Calu3 (cell line): ENCODE measurements at regions not wholly inside any gene's neighbourhood (a gene's known extent, or its start where the extent isn't known, plus 50 kb on each side); places are given as distances from the start of the nearest gene placed in this dataset.

Experiments
- BruUV-seq: library from RNA; stranded (reverse); fragments of 400-500 nt; replicated peaks from 2 replicates; lab custom pipeline; 2021; lab: Mats Ljungman, UMichigan
- CTCF ChIA-PET: fragments of 300-600 bp; sonication (Branson Sonifier 250); formaldehyde crosslinking; loops from one replicate; lab custom pipeline; 2022; ENCODE audit warnings: antibody characterized with exemption; lab: Charles Lee
- DNase-seq: peaks from one replicate; pipeline ENCODE4 v3.0.0; 2022
- H3K27ac Mint-ChIP-seq: one replicate; pipeline ENCODE4 v1.8.0; 2022; ENCODE audit warnings: mixed read lengths; ENCODE audit not compliant: unreplicated experiment
- H3K27me3 Mint-ChIP-seq: one replicate; pipeline ENCODE4 v1.8.0; 2022; ENCODE audit warnings: mixed read lengths; ENCODE audit not compliant: unreplicated experiment
- H3K36me3 Mint-ChIP-seq: one replicate; pipeline ENCODE4 v1.8.0; 2022; ENCODE audit warnings: mild to moderate bottlenecking, moderate library complexity, mixed read lengths; ENCODE audit not compliant: insufficient read depth, unreplicated experiment
- H3K4me1 Mint-ChIP-seq: one replicate; pipeline ENCODE4 v1.8.0; 2022; ENCODE audit warnings: mild to moderate bottlenecking, low read depth, mixed read lengths; ENCODE audit not compliant: unreplicated experiment
- H3K4me3 Mint-ChIP-seq: one replicate; pipeline ENCODE4 v1.8.0; 2022; ENCODE audit warnings: mild to moderate bottlenecking, low read depth, moderate library complexity, mixed read lengths; ENCODE audit not compliant: unreplicated experiment
- H3K9me3 Mint-ChIP-seq: one replicate; pipeline ENCODE4 v1.8.0; 2022; ENCODE audit warnings: low read depth, mixed read lengths; ENCODE audit not compliant: unreplicated experiment
- intact Hi-C: fragments of 100-400 bp; cut with micrococcal nuclease; formaldehyde crosslinking; loops from one replicate; pipeline ENCODE4 v1.10.0; 2022; ENCODE audit not compliant: unreplicated experiment
- TF ChIP-seq, protein P1 (sequence below): fragments of 200-600 bp; IDR thresholded peaks from one replicate; pipeline ENCODE4 v1.8.0; 2022; ENCODE audit warnings: antibody characterized with exemption; ENCODE audit not compliant: unreplicated experiment

- Mint-ChIP-seq H3K4me3 (no peak overlapping the region), H3K4me1 (no peaks in the 10 kb centered on the region), H3K9me3 (peaks cover 14% of the 10 kb centered on the region), H3K27ac (no peak overlapping the region), H3K36me3 (no peaks in the 10 kb centered on the region), H3K27me3 (no peaks in the 10 kb centered on the region)
- CTCF ChIA-PET: no interaction called here
- TF ChIP-seq, protein P1, sequence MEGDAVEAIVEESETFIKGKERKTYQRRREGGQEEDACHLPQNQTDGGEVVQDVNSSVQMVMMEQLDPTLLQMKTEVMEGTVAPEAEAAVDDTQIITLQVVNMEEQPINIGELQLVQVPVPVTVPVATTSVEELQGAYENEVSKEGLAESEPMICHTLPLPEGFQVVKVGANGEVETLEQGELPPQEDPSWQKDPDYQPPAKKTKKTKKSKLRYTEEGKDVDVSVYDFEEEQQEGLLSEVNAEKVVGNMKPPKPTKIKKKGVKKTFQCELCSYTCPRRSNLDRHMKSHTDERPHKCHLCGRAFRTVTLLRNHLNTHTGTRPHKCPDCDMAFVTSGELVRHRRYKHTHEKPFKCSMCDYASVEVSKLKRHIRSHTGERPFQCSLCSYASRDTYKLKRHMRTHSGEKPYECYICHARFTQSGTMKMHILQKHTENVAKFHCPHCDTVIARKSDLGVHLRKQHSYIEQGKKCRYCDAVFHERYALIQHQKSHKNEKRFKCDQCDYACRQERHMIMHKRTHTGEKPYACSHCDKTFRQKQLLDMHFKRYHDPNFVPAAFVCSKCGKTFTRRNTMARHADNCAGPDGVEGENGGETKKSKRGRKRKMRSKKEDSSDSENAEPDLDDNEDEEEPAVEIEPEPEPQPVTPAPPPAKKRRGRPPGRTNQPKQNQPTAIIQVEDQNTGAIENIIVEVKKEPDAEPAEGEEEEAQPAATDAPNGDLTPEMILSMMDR: no peak
- intact Hi-C loops: no loop called here
- no TSS peak for BruUV-seq
- DNase-seq: no peak
Observed at GRCh38 chr18:40925071-40925541, 1029.9 kb upstream of the PIK3C3 start.

- H3K27me3 Mint-ChIP-seq: no peaks in the 10 kb centered on the region
- no peak overlapping the region for H3K4me3 Mint-ChIP-seq
- no peak overlapping the region for H3K27ac Mint-ChIP-seq
- DNase-seq: no peak
- peaks cover 11% of the 10 kb centered on the region for H3K9me3 Mint-ChIP-seq
- intact Hi-C loops: no loop called here
- BruUV-seq: no TSS peak
- CTCF ChIA-PET: interaction anchor here (0.6 kb wide), 1 partner anchor 48 kb away, joined by 3 read pairs; no protein-coding TSS in a partner anchor
- H3K36me3 Mint-ChIP-seq: no peaks in the 10 kb centered on the region
- no peaks in the 10 kb centered on the region for H3K4me1 Mint-ChIP-seq
- TF ChIP-seq, protein P1: no peak
Observed at GRCh38 chr18:40921845-40922629, 1033.0 kb upstream of the PIK3C3 start.

- TF ChIP-seq, protein P1: no peak
- H3K4me3 Mint-ChIP-seq: no peak overlapping the region
- H3K9me3 Mint-ChIP-seq: peaks cover 4% of the 10 kb centered on the region
- H3K27me3 Mint-ChIP-seq: no peaks in the 10 kb centered on the region
- H3K27ac Mint-ChIP-seq: no peak overlapping the region
- no peaks in the 10 kb centered on the region for H3K4me1 Mint-ChIP-seq
- no TSS peak for BruUV-seq
- DNase-seq: no peak
- H3K36me3 Mint-ChIP-seq: no peaks in the 10 kb centered on the region
- CTCF ChIA-PET: no interaction called here
- intact Hi-C loops: no loop called here
Observed at GRCh38 chr18:40917056-40917455, 1038.0 kb upstream of the PIK3C3 start.

DNA sequence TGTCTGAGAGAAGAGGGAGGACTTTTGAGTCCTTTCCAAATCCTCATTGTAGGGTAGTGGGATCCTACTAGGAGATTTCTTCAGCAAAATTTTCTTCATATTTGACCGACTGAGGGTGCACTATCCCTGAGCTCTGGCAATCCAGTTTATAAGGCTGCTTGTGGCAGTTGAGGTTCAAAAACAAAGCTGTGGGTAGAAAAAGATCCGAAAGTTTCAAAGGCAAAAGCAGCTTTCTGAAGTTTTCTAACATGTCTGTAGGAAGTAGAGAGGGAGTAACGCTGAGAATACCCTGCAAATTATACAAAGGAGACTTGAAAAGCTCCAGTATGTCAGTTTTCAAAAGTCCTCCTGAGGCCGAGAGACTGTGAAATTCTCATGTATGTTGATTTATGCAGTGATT lies 1039.3 kb upstream of the PIK3C3 start:
- H3K27ac Mint-ChIP-seq: no peak overlapping the region
- CTCF ChIA-PET: no interaction called here
- intact Hi-C loops: no loop called here
- no peak overlapping the region for H3K4me3 Mint-ChIP-seq
- no peaks in the 10 kb centered on the region for H3K36me3 Mint-ChIP-seq
- no peaks in the 10 kb centered on the region for H3K27me3 Mint-ChIP-seq
- BruUV-seq: no TSS peak
- peaks cover 4% of the 10 kb centered on the region for H3K9me3 Mint-ChIP-seq
- no peaks in the 10 kb centered on the region for H3K4me1 Mint-ChIP-seq
- TF ChIP-seq, protein P1: no peak
- no peak for DNase-seq
